Body of pancreas (tissue), 4 donors: ENCODE measurements at regions not wholly inside any gene's neighbourhood (a gene's known extent, or its start where the extent isn't known, plus 50 kb on each side); places are given as distances from the start of the nearest gene placed in this dataset.
"Not testable (repeated sequence)": the region's sequence is repeated elsewhere in the genome, so short reads cannot be mapped to it uniquely, and the experiment has no call there.

Experiments
- POLR2A ChIP-seq, 3 donors: fragments of 450-650 bp; IDR thresholded peaks; one replicate each; pipeline ENCODE4 v1.6.1; 2016; ENCODE audit warnings: antibody characterized with exemption in 3 of 3, mild to moderate bottlenecking in 2 of 3
- TF ChIP-seq, protein P1 (sequence below), 7 experiments: fragments of 450-650 bp in 4 of 7; fragments of 200-600 bp in 3 of 7; sonication (generic) in 3 of 7; IDR thresholded peaks; one replicate each; pipeline ENCODE4 v1.5.1; 2016 to 2019; ENCODE audit warnings: antibody characterized with exemption in 7 of 7

DNA sequence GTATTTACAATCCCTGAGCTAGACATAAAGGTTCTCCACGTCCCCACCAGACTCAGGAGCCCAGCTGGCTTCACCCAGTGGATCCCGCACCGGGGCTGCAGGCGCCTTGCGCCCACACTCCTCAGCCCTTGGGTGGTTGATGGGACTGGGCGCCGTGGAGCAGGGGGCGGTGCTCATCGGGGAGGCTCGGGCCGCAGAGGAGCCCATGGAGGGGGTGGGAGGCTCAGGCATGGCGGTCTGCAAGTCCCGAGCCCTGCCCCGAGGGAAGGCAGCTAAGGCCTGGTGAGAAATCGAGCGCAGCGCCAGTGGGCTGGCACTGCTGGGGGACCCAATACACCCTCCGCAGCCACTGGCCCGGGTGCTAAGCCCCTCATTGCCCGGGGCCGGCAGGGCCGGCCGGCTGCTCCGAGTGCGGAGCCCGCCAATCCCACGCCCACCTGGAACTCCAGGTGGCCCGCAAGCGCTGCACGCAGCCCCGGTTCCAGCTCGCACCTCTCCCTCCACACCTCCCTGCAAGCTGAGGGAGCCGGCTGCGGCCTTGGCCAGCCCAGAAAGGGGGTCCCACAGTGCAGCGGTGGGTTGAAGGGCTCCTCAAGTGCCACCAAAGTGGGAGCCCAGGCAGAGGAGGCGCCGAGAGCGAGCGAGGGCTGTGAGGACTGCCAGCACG, 260.9 kb upstream of the BTG1 start:
- TF ChIP-seq, protein P1, sequence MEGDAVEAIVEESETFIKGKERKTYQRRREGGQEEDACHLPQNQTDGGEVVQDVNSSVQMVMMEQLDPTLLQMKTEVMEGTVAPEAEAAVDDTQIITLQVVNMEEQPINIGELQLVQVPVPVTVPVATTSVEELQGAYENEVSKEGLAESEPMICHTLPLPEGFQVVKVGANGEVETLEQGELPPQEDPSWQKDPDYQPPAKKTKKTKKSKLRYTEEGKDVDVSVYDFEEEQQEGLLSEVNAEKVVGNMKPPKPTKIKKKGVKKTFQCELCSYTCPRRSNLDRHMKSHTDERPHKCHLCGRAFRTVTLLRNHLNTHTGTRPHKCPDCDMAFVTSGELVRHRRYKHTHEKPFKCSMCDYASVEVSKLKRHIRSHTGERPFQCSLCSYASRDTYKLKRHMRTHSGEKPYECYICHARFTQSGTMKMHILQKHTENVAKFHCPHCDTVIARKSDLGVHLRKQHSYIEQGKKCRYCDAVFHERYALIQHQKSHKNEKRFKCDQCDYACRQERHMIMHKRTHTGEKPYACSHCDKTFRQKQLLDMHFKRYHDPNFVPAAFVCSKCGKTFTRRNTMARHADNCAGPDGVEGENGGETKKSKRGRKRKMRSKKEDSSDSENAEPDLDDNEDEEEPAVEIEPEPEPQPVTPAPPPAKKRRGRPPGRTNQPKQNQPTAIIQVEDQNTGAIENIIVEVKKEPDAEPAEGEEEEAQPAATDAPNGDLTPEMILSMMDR (IDR thresholded peaks at IDR 0.05) = not testable (repeated sequence)
- not testable (repeated sequence) for TF ChIP-seq POLR2A (IDR thresholded peaks at IDR 0.05)
